ENCODE measurements at regions not wholly inside any gene's neighbourhood (a gene's known extent, or its start where the extent isn't known, plus 50 kb on each side); places are given as distances from the start of the nearest gene placed in this dataset.

DNA sequence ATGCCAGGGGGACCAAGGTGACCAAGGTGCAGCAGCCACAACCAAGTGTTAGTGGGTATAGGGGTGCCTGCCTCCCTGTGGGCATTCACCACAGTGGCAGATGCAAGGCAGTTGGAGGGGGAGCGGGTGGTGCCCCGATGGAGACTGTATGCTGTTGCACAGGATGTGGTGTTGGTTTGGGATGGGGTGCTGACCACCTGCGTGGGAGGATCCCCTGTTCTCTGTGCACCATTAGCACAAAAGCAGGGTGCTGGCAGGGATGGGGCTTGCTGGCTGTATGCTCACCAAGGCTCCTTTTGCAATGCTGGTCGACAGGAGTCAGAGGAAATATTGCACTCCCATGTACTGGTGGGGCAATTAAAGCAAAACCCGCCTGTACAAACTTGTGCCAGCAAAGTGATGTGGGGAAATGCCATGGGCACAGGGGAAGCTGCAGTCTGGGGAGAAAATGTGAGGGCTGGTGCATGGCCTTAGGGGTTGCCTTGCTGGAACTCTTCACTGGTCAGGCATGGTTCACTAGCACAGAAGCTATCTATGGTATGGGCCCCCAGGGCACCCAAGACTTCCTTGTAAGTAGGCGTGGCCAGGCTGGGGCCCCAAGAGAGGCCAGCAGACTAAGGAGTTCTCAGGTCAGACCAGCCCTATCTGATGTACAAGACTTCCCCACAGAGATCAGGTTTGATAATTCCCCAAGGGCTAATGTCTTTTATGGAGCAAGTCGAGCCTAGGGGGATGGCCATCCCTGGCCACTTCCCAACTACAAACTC lies 51.9 kb upstream of the GNAT3 start:
- intact Hi-C loops (cut with DNase I, micrococcal nuclease), result no loop called here
- DNase-seq (no peak), ATAC-seq (no peak)

DNA sequence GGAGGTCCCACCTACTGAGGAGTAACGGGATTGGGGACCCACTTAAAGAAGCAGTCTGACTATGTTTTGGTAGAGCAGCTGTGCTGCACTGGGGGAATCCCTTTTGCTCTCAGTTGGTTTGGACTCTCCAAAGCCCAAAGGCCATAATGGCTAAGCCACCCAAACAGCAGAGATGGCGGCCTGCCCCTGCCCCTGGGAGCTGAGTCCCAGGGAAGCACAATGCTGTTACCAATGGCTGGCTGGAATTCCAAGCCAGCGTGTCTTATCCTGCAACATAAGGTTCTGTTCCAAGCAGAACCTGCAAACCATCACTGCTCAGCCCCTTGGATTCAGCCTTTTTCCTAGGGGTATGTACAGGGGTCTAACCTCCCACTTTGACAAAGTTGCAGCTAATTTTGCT lies 53.7 kb upstream of the GNAT3 start:
- intact Hi-C loops (cut with DNase I, micrococcal nuclease), result no loop called here
- no peak for DNase-seq
- no peak for ATAC-seq

DNA sequence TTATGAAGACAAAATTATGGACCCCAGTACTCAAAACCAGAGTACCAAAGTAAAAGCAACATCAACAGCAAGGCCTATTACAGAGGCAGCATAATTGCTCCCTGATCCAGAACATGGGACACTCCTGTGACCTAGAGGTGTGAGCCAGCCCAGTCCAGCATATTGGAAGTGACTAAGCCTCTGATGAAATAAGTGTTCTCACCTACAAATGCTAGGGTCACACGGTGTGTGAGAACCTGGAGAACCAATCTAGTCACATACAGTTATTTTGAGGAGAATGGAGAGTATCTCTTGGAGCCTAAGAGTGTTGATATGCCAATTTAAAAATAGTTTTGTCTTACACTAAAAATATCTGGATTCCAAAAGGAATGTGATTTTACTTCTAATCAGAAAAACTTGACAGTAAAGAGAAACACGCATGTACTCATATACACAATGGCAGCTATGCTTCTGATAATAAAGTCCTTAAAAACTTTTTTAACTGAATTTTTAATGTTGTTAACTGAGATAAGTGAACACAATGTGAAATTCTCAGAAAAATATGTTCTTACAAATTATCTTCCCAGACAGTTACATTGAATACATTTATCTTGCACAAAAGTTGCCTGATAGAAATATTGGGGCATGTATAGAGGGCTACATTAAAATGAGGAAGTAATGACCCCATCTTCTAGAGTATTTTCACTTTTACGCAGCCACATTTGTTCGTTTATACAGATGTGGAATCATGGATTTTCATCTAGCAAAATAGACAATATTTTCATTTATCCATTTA lies 56.8 kb upstream of the CD36 start:
- intact Hi-C loops (cut with DNase I, micrococcal nuclease), result no loop called here
- ATAC-seq (no peak), DNase-seq (no peak)

DNA sequence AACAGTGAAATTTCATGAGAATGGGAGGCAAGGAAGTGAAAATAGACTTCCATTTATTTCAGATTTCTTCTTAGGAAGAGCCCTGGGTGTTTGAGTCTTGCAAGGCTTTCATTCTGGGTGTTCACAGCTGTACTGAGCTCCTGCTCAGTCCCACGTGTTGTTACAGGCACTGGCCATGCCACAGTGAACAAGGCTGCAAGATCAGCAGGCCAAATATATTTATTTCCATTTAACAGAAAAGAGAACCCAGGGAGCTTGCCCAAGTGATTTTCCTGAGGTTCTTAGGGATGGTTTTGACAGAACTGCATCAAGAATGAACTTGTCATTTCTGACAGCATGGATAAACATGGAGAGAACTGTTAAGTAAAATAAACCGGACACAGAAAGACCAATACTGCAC lies 54.5 kb upstream of the CD36 start:
- intact Hi-C loops (cut with DNase I, micrococcal nuclease), result no loop called here
- no peak for ATAC-seq
- no peak for DNase-seq

DNA sequence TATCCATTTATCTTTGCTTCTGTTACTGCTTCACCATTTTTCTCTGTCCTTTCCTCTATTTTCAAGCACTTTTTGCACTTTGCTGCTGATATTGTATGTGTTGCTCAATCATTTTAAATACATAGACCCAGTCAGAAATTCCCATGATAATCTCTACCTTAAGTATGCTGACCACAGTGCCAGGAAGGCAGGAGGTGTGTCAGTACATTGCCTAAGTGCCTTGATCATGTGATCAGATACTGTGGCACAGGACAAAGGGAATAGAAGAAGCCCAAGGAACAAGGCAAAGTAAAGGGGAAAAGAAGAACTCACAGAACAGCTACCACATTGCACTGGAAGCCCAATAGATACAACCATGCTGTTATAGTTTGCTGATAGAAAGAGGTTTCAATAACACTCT lies 53.7 kb upstream of the CD36 start:
- ATAC-seq (peak; percentile 31), DNase-seq (no peak)
- intact Hi-C loops (cut with DNase I, micrococcal nuclease), result no loop called here

DNA sequence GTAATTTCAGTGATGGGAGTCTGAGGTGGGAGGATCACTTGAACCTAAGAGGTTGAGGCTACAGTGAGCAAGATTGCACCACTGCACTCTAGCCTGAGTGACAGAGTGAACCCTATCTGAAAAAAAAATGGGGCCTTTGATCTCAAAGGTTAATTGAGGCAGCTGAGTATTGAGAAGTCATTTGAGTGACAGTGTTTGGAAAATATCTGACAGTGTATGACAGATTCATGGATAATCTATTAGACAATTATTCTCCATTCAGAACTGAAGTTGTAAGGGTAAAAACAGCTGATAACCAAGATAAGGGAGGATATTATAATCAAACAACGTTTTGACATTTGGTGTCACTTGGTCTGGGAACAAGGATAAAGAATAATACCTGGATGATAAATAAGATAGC lies 50.9 kb upstream of the CD36 start:
- intact Hi-C loops (cut with DNase I, micrococcal nuclease), result no loop called here
- no peak for ATAC-seq
- no peak for DNase-seq

DNA sequence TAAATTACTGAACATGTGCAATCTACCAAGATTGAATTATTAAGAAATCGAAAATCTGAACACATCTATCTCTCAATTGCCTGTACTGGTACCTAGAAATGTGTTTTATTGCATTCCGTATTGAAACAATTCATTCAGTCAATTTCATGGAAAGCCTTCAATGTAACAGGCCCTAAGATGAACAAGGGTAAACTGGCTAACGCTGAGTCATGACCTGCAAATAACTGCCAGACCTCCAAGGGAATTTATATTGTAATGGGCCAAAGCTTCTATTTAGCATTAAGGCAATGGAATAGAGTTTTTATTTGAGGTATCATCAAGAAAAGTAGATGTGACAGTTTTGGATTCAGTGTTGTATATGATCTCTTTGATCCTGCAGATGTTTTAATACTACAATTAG lies 49.9 kb upstream of the CD36 start:
- intact Hi-C loops (cut with DNase I, micrococcal nuclease), result no loop called here
- ATAC-seq (no peak), DNase-seq (no peak)

Data from left colon (tissue), 2 donors.